ENCODE measurements at regions not wholly inside any gene's neighbourhood (a gene's known extent, or its start where the extent isn't known, plus 50 kb on each side); places are given as distances from the start of the nearest gene placed in this dataset.

GRCh38 chr17:73694491-73694890, 50.2 kb upstream of the SDK2 start:
- TF ChIP-seq, protein P1, sequence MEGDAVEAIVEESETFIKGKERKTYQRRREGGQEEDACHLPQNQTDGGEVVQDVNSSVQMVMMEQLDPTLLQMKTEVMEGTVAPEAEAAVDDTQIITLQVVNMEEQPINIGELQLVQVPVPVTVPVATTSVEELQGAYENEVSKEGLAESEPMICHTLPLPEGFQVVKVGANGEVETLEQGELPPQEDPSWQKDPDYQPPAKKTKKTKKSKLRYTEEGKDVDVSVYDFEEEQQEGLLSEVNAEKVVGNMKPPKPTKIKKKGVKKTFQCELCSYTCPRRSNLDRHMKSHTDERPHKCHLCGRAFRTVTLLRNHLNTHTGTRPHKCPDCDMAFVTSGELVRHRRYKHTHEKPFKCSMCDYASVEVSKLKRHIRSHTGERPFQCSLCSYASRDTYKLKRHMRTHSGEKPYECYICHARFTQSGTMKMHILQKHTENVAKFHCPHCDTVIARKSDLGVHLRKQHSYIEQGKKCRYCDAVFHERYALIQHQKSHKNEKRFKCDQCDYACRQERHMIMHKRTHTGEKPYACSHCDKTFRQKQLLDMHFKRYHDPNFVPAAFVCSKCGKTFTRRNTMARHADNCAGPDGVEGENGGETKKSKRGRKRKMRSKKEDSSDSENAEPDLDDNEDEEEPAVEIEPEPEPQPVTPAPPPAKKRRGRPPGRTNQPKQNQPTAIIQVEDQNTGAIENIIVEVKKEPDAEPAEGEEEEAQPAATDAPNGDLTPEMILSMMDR (IDR thresholded peaks at IDR 0.05; ENCODE audit: extremely low read depth, insufficient read depth, missing control alignments), result no peak
- in situ Hi-C loops (cut with MboI; ENCODE audit: low pct_unique_long_range_greater_than_20kb, low sequenced_read_pairs, unreplicated experiment), result no loop called here
- DNase-seq (ENCODE audit: low spot score), result no peak

- in situ Hi-C loops (cut with MboI; ENCODE audit: low pct_unique_long_range_greater_than_20kb, low sequenced_read_pairs, unreplicated experiment), result no loop called here
- DNase-seq (ENCODE audit: low spot score), result no peak
- TF ChIP-seq, protein P1 (IDR thresholded peaks at IDR 0.05; ENCODE audit: extremely low read depth, insufficient read depth, missing control alignments), result no peak
Measured at GRCh38 chr17:73695035-73695738, 50.9 kb upstream of the SDK2 start.

- in situ Hi-C loops (cut with MboI; ENCODE audit: low pct_unique_long_range_greater_than_20kb, low sequenced_read_pairs, unreplicated experiment), result no loop called here
- DNase-seq (ENCODE audit: low spot score), result no peak
- TF ChIP-seq, protein P1 (IDR thresholded peaks at IDR 0.05; ENCODE audit: extremely low read depth, insufficient read depth, missing control alignments), result no peak
Measured at GRCh38 chr17:73696251-73696650, 52.0 kb upstream of the SDK2 start.

- in situ Hi-C loops (cut with MboI; ENCODE audit: low pct_unique_long_range_greater_than_20kb, low sequenced_read_pairs, unreplicated experiment), result no loop called here
- TF ChIP-seq, protein P1 (IDR thresholded peaks at IDR 0.05; ENCODE audit: extremely low read depth, insufficient read depth, missing control alignments), result no peak
- no peak for DNase-seq (ENCODE audit: low spot score)
Measured at GRCh38 chr17:73697872-73698271, 53.6 kb upstream of the SDK2 start.

- TF ChIP-seq, protein P1 (IDR thresholded peaks at IDR 0.05; ENCODE audit: extremely low read depth, insufficient read depth, missing control alignments), result no peak
- no peak for DNase-seq (ENCODE audit: low spot score)
- in situ Hi-C loops (cut with MboI; ENCODE audit: low pct_unique_long_range_greater_than_20kb, low sequenced_read_pairs, unreplicated experiment), result no loop called here
Measured at GRCh38 chr17:73698966-73699365, 54.7 kb upstream of the SDK2 start.

DNA sequence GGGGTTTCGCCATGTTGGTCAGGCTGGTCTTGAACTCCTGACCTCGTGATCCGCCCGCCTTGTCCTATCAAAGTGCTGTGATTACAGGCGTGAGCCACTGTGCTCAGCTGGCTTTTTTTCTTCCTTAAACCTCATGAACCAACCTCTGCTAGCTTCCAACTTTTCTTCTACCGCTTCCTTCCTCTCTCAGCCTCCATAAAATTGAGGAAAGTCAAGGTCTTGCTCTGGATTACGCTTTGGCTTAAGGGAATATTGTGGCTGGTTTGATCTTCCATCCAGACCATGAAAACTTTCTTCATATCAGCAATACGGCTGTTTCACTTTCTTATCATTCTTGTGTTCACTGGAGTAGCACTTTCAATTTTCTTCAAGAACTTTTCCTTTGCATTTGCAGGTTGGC, 57.5 kb upstream of the SDK2 start:
- TF ChIP-seq, protein P1 (IDR thresholded peaks at IDR 0.05; ENCODE audit: extremely low read depth, insufficient read depth, missing control alignments), result no peak
- in situ Hi-C loops (cut with MboI; ENCODE audit: low pct_unique_long_range_greater_than_20kb, low sequenced_read_pairs, unreplicated experiment), result no loop called here
- DNase-seq (ENCODE audit: low spot score), result no peak

All from GM13977 (cell line).